ENCODE measurements at regions not wholly inside any gene's neighbourhood (a gene's known extent, or its start where the extent isn't known, plus 50 kb on each side); places are given as distances from the start of the nearest gene placed in this dataset.

DNA sequence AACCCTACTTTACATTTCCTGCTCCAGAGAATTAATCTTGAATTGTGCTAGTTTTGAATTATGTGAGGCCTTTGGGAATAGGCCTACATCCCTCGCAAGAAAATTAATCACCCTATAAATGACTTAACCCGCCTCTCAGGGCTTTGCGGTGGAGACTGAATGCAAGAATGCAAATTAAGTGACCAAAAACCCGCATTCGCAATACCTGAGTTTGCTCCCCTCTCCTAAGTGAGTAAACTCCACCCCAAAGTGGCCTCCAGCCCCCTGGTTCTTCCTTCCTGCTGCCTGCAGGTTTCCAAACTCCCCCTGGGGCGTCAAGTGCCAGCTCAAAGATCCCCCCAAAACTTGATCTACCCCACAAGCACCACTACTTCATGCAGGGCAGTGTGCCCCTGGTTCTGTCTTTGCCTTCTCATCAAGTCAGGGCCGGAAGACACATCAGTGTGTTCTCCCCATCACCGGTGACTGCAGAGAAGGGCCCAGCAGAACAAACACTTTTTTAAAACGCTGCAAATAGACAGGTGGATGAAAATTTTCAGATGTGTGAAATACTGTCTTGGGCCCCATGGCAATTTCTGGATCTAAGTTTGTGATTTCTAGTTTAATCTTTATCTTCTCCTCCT is 644.7 kb downstream of the VRK1 start:
- H3K4me1 ChIP-seq = no peaks in the 10 kb centered on the region
- no peak for TF ChIP-seq POLR2AphosphoS5 (IDR thresholded peaks at IDR 0.05)
- TF ChIP-seq, protein P1, sequence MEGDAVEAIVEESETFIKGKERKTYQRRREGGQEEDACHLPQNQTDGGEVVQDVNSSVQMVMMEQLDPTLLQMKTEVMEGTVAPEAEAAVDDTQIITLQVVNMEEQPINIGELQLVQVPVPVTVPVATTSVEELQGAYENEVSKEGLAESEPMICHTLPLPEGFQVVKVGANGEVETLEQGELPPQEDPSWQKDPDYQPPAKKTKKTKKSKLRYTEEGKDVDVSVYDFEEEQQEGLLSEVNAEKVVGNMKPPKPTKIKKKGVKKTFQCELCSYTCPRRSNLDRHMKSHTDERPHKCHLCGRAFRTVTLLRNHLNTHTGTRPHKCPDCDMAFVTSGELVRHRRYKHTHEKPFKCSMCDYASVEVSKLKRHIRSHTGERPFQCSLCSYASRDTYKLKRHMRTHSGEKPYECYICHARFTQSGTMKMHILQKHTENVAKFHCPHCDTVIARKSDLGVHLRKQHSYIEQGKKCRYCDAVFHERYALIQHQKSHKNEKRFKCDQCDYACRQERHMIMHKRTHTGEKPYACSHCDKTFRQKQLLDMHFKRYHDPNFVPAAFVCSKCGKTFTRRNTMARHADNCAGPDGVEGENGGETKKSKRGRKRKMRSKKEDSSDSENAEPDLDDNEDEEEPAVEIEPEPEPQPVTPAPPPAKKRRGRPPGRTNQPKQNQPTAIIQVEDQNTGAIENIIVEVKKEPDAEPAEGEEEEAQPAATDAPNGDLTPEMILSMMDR (IDR thresholded peaks at IDR 0.05) = no peak
- no peak for TF ChIP-seq POLR2A (IDR thresholded peaks at IDR 0.05)
- H3K27me3 ChIP-seq = no peaks in the 10 kb centered on the region
- H3K9me3 ChIP-seq = no peaks in the 10 kb centered on the region
- H3K27ac ChIP-seq = no peak overlapping the region
- H3K4me3 ChIP-seq = no peak overlapping the region
- H3K36me3 ChIP-seq = no peaks in the 10 kb centered on the region
- intact Hi-C loops (cut with DNase I; ENCODE audit: low total_unique reads) = no loop called here
- no peak for DNase-seq (ENCODE audit: low spot score in 2 of 2)

GRCh38 chr14:97442363-97442762 is 645.2 kb downstream of the VRK1 start:
- H3K4me1 ChIP-seq = no peaks in the 10 kb centered on the region
- TF ChIP-seq, protein P1 (IDR thresholded peaks at IDR 0.05) = no peak
- TF ChIP-seq POLR2A (IDR thresholded peaks at IDR 0.05) = no peak
- no peak for TF ChIP-seq POLR2AphosphoS5 (IDR thresholded peaks at IDR 0.05)

DNA sequence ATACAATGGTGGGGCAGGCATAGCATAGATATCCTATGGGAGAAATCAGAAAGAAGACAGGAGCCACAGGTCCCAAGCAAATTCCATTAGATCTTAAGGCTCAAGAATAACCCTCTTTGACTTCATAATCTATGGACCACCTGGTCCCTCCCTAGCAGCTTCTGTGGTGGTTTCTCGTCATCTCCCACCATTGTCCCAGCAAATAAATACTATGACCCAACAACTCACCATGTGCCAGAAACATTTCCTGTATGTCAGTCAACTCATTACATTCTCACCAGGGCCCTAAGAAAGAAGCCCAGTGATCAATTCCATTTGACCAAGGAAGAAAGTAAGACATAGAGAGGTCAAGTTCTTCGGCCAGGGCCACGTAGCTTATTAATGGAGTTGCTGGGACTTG is 646.2 kb downstream of the VRK1 start:
- Histone ChIP-seq H3K4me3 (no peak overlapping the region), H3K27me3 (no peaks in the 10 kb centered on the region), H3K9me3 (no peaks in the 10 kb centered on the region), H3K4me1 (no peaks in the 10 kb centered on the region), H3K36me3 (no peaks in the 10 kb centered on the region), H3K27ac (no peak overlapping the region)
- intact Hi-C loops (cut with DNase I; ENCODE audit: low total_unique reads) = no loop called here
- TF ChIP-seq POLR2A (IDR thresholded peaks at IDR 0.05) (no peak), POLR2AphosphoS5 (IDR thresholded peaks at IDR 0.05) (no peak)
- TF ChIP-seq, protein P1 (IDR thresholded peaks at IDR 0.05) = no peak
- DNase-seq (ENCODE audit: low spot score in 2 of 2) = no peak

More at GRCh38 chr14:97442363-97442762, 645.2 kb downstream of the VRK1 start:
- no peak overlapping the region for H3K4me3 ChIP-seq
- H3K9me3 ChIP-seq = no peaks in the 10 kb centered on the region
- no peak overlapping the region for H3K27ac ChIP-seq
- no peaks in the 10 kb centered on the region for H3K27me3 ChIP-seq
- DNase-seq (ENCODE audit: low spot score in 2 of 2) = no peak
- no peaks in the 10 kb centered on the region for H3K36me3 ChIP-seq
- intact Hi-C loops (cut with DNase I; ENCODE audit: low total_unique reads) = no loop called here

DNA sequence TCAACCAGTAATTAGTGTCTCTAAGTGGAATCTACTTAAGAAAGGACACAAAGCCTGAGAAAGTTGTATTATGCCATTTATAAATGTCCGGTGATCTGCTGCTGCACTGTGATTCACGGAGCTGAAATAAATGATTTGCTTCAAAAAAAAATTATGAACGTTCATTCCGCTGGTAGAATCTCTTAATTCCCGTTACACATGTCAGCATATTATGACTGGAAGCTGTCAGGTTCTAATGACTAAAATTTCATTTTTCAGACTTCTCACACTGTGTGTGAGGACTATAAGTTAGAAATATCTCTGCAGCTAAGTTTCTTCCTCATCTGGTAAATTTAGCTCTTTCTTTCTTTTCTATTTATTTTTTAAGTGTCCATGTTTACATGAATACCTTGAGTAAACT is 647.1 kb downstream of the VRK1 start:
- no peaks in the 10 kb centered on the region for H3K4me1 ChIP-seq
- H3K27me3 ChIP-seq = no peaks in the 10 kb centered on the region
- H3K27ac ChIP-seq = no peak overlapping the region
- intact Hi-C loops (cut with DNase I; ENCODE audit: low total_unique reads) = no loop called here
- no peak overlapping the region for H3K4me3 ChIP-seq
- H3K9me3 ChIP-seq = no peaks in the 10 kb centered on the region
- H3K36me3 ChIP-seq = no peaks in the 10 kb centered on the region
- DNase-seq (ENCODE audit: low spot score in 2 of 2) = no peak
- TF ChIP-seq POLR2AphosphoS5 (IDR thresholded peaks at IDR 0.05) (no peak), POLR2A (IDR thresholded peaks at IDR 0.05) (no peak)
- TF ChIP-seq, protein P1 (IDR thresholded peaks at IDR 0.05) = no peak

DNA sequence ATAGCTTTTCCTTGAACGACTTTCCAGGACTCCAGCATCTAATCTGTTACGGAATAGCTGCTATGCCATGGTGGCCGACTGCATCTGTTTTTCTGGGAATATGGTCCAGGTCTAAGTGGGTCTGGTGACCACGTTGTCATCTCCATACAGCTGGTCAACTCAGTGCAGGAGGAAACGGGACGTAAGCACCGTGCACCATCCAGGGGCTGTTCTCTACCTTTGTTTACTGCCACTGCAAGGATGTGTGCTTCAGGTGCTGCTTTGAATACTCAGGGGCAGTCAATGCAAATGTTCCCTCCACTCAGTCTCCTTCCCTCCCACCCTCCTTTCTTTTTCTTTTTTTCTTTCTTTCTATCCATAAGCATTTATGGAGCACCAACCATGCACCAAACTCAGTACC is 648.2 kb downstream of the VRK1 start:
- Histone ChIP-seq H3K27me3 (no peaks in the 10 kb centered on the region), H3K27ac (no peak overlapping the region), H3K36me3 (no peaks in the 10 kb centered on the region), H3K4me3 (no peak overlapping the region), H3K9me3 (no peaks in the 10 kb centered on the region), H3K4me1 (no peaks in the 10 kb centered on the region)
- TF ChIP-seq, protein P1 (IDR thresholded peaks at IDR 0.05) = no peak
- no peak for TF ChIP-seq POLR2AphosphoS5 (IDR thresholded peaks at IDR 0.05)
- TF ChIP-seq POLR2A (IDR thresholded peaks at IDR 0.05) = no peak
- intact Hi-C loops (cut with DNase I; ENCODE audit: low total_unique reads) = no loop called here
- DNase-seq (ENCODE audit: low spot score in 2 of 2) = no peak

All from breast epithelium (tissue), 4 donors.